Psoas muscle (tissue), 7 donors: ENCODE measurements at regions not wholly inside any gene's neighbourhood (a gene's known extent, or its start where the extent isn't known, plus 50 kb on each side); places are given as distances from the start of the nearest gene placed in this dataset.

Source experiments
- ATAC-seq, 4 donors: fragments of 200-7000 bp; cut with Tn5 transposase; one replicate each; pipeline ENCODE4 v1.9.1; 2020; ENCODE audit warnings: moderate library complexity in 3 of 4, mild to moderate bottlenecking in 2 of 4
- DNase-seq, 2 donors: peaks; one replicate each; pipeline ENCODE4 v3.0.0-alpha.2; 2020
- H3K27ac ChIP-seq: fragments of 200-600 bp; one replicate; pipeline ENCODE4 v1.8.0; 2022
- H3K27me3 ChIP-seq, 3 donors: fragments of 200-600 bp in 1 of 3; one replicate each; pipeline versions ENCODE4 v1.6.1 to v1.8.0; 2013 to 2022; ENCODE audit warnings: low read length in 2 of 3, mild to moderate bottlenecking in 2 of 3, moderate library complexity in 1 of 3; ENCODE audit not compliant: insufficient read depth in 3 of 3
- H3K36me3 ChIP-seq, 2 donors: fragments of 200-600 bp in 1 of 2; one replicate each; pipeline versions ENCODE4 v1.6.1 to v1.8.0; 2013 to 2022; ENCODE audit warnings: low read depth in 1 of 2, mild to moderate bottlenecking in 1 of 2, moderate library complexity in 1 of 2; ENCODE audit not compliant: insufficient read depth in 1 of 2
- H3K4me1 ChIP-seq: fragments of 200-600 bp; one replicate; pipeline ENCODE4 v1.8.0; 2022
- H3K4me3 ChIP-seq: fragments of 200-600 bp; one replicate; pipeline ENCODE4 v1.8.0; 2022; ENCODE audit warnings: mild to moderate bottlenecking
- H3K9me3 ChIP-seq: fragments of 200-600 bp; one replicate; pipeline ENCODE4 v1.8.0; 2022
- WGBS, 3 donors: extraction: QIAGEN DNeasy Blood & Tissue Kit; methylation state at CpG; one replicate each; pipeline versions ENCODE4 v1.1.6 to v1.1.7; 2013; 5-methylcytosine and 5-hydroxymethylcytosine counted together
- intact Hi-C, 2 donors: fragments of 100-400 bp; cut with DNase I; formaldehyde crosslinking; loops; one replicate each; pipeline versions ENCODE4 v1.11.0 to v1.14.2; 2022
- TF ChIP-seq, protein P1 (sequence below): fragments of 200-600 bp; IDR thresholded peaks from one replicate; pipeline ENCODE4 v1.8.0; 2022; ENCODE audit warnings: antibody characterized with exemption
- donor health status: healthy with polysubstance abuse.
- donor health status: DM: no; HTN: no; CAD: no; lungs with moderate emphysema.
- donor health status: Bipolar disorder and iron deficiency.
- donor health status: healthy.
- donor health status: DM: yes; HTN: yes; CAD: no.
- donor health status: DM: no; HTN: no; CAD: no.
- donor health status: DM: yes; HTN: yes; CAD: no.

DNA sequence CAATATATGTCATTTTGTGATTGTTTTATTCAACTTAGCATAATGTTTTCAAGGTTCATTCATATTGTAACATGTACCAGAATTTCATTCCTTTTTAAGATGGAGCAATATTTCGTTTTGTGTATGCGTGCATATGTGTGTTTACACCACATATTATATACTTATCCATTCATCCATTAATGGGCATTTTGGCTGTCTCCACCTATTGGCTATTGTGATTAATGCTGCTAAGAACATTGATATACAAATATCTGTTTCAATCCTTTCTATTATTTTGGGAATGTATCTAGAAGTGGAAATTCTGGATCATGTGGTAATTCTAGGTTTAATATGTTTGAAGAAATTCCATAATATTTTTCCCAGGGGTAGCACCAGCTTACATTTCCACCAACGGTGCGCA lies 403.9 kb upstream of the LMCD1 start:
- no peaks in the 10 kb centered on the region for H3K27me3 ChIP-seq
- no peaks in the 10 kb centered on the region for H3K36me3 ChIP-seq
- intact Hi-C loops = loop anchor here in 1 of 2 donors (10.0 kb wide), 1 partner anchor 207 kb away; no protein-coding TSS in a partner anchor
- no peak for DNase-seq
- no peaks in the 10 kb centered on the region for H3K9me3 ChIP-seq
- H3K4me3 ChIP-seq = no peak overlapping the region
- TF ChIP-seq, protein P1, sequence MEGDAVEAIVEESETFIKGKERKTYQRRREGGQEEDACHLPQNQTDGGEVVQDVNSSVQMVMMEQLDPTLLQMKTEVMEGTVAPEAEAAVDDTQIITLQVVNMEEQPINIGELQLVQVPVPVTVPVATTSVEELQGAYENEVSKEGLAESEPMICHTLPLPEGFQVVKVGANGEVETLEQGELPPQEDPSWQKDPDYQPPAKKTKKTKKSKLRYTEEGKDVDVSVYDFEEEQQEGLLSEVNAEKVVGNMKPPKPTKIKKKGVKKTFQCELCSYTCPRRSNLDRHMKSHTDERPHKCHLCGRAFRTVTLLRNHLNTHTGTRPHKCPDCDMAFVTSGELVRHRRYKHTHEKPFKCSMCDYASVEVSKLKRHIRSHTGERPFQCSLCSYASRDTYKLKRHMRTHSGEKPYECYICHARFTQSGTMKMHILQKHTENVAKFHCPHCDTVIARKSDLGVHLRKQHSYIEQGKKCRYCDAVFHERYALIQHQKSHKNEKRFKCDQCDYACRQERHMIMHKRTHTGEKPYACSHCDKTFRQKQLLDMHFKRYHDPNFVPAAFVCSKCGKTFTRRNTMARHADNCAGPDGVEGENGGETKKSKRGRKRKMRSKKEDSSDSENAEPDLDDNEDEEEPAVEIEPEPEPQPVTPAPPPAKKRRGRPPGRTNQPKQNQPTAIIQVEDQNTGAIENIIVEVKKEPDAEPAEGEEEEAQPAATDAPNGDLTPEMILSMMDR = no peak
- no peaks in the 10 kb centered on the region for H3K4me1 ChIP-seq
- no peak for ATAC-seq
- 93 to 97% (median 96%) methylated on average over 4 of the region's 4 CpGs for WGBS, 3 donors
- no peak overlapping the region for H3K27ac ChIP-seq

GRCh38 chr3:8103954-8104353 lies 397.7 kb upstream of the LMCD1 start:
- ATAC-seq (no peak), DNase-seq (no peak)
- WGBS, 3 donors = 42 to 57% (median 54%) methylated on average over 3 of the region's 3 CpGs
- H3K4me3 ChIP-seq = no peak overlapping the region
- no peaks in the 10 kb centered on the region for H3K36me3 ChIP-seq
- H3K4me1 ChIP-seq = no peaks in the 10 kb centered on the region
- TF ChIP-seq, protein P1 = no peak
- intact Hi-C loops = no loop called here
- H3K27me3 ChIP-seq = no peaks in the 10 kb centered on the region
- H3K27ac ChIP-seq = no peak overlapping the region
- H3K9me3 ChIP-seq = no peaks in the 10 kb centered on the region

GRCh38 chr3:8106921-8107320 lies 394.7 kb upstream of the LMCD1 start:
- TF ChIP-seq, protein P1 = no peak
- no peaks in the 10 kb centered on the region for H3K27me3 ChIP-seq
- H3K4me3 ChIP-seq = no peak overlapping the region
- intact Hi-C loops = no loop called here
- no peaks in the 10 kb centered on the region for H3K4me1 ChIP-seq
- no peak overlapping the region for H3K27ac ChIP-seq
- DNase-seq (no peak), ATAC-seq (no peak)
- 84 to 86% (median 86%) methylated on average over 2 of the region's 2 CpGs for WGBS, 3 donors
- H3K36me3 ChIP-seq = no peaks in the 10 kb centered on the region
- H3K9me3 ChIP-seq = no peaks in the 10 kb centered on the region

- H3K27ac ChIP-seq = no peak overlapping the region
- H3K4me3 ChIP-seq = no peak overlapping the region
- ATAC-seq = peak; percentile 75 to 96 (median 93)
- intact Hi-C loops = loop anchor here in 1 of 2 donors (10.0 kb wide), 1 partner anchor 304 kb away; no protein-coding TSS in a partner anchor
- no peak for DNase-seq
- WGBS, 3 donors = 25 to 28% (median 28%) methylated on average over 14 of the region's 14 CpGs
- H3K36me3 ChIP-seq = no peaks in the 10 kb centered on the region
- no peaks in the 10 kb centered on the region for H3K4me1 ChIP-seq
- no peaks in the 10 kb centered on the region for H3K27me3 ChIP-seq
- H3K9me3 ChIP-seq = no peaks in the 10 kb centered on the region
- TF ChIP-seq, protein P1 = peak; percentile 57
Measured at GRCh38 chr3:8110966-8111798, 390.4 kb upstream of the LMCD1 start.
